Hepatocyte (in vitro differentiated cells): ENCODE measurements at regions not wholly inside any gene's neighbourhood (a gene's known extent, or its start where the extent isn't known, plus 50 kb on each side); places are given as distances from the start of the nearest gene placed in this dataset.

Experiments used
- DNase-seq: peaks from one replicate; pipeline ENCODE4 v3.0.0-alpha.2; 2016; ENCODE audit warnings: low spot score
- H2AFZ ChIP-seq: fragments of 200-600 bp; sonication (generic); 2 replicates; pipeline ENCODE4 v1.6.0; 2016; ENCODE audit warnings: antibody characterized with exemption, mild to moderate bottlenecking
- H3K27ac ChIP-seq: fragments of 200-600 bp; sonication (generic); 2 replicates; pipeline ENCODE4 v1.5.1; 2016; ENCODE audit warnings: mild to moderate bottlenecking
- H3K27me3 ChIP-seq: fragments of 200-600 bp; sonication (generic); 2 replicates; pipeline ENCODE4 v1.6.1; 2016
- H3K36me3 ChIP-seq: fragments of 200-600 bp; sonication (generic); replicated peaks from 2 replicates; pipeline ENCODE4 v1.5.1; 2016; ENCODE audit warnings: low read depth; ENCODE audit not compliant: insufficient read depth
- H3K4me1 ChIP-seq: fragments of 200-600 bp; sonication (generic); 2 replicates; pipeline ENCODE4 v1.5.1; 2016; ENCODE audit warnings: mild to moderate bottlenecking, moderate library complexity; ENCODE audit not compliant: insufficient read depth
- H3K4me2 ChIP-seq: fragments of 200-600 bp; sonication (generic); 2 replicates; pipeline ENCODE4 v1.6.0; 2016
- H3K4me3 ChIP-seq: fragments of 200-600 bp; sonication (generic); 2 replicates; pipeline ENCODE4 v1.5.1; 2016; ENCODE audit warnings: mild to moderate bottlenecking
- H3K79me2 ChIP-seq: fragments of 200-600 bp; sonication (generic); 2 replicates; pipeline ENCODE4 v1.6.0; 2017; ENCODE audit warnings: mild to moderate bottlenecking
- H3K9me2 ChIP-seq: fragments of 200-600 bp; sonication (generic); replicated peaks from 2 replicates; pipeline ENCODE4 v1.6.0; 2017; ENCODE audit warnings: mild to moderate bottlenecking; ENCODE audit not compliant: insufficient read depth
- H3K9me3 ChIP-seq: fragments of 200-600 bp; sonication (generic); 2 replicates; pipeline ENCODE4 v1.5.1; 2016; ENCODE audit warnings: low read depth, mild to moderate bottlenecking
- H4K20me1 ChIP-seq: fragments of 200-600 bp; sonication (generic); 2 replicates; pipeline ENCODE4 v1.6.0; 2016; ENCODE audit warnings: mild to moderate bottlenecking; ENCODE audit not compliant: insufficient read depth, poor library complexity, severe bottlenecking
- CTCF ChIP-seq: fragments of 200-600 bp; sonication (generic); IDR thresholded peaks from 2 replicates; pipeline ENCODE4 v1.5.1; 2016; ENCODE audit warnings: antibody characterized with exemption, mild to moderate bottlenecking; ENCODE audit not compliant: poor library complexity
- EZH2 ChIP-seq: fragments of 200-600 bp; sonication (generic); IDR thresholded peaks from 2 replicates; pipeline ENCODE4 v1.6.1; 2016; ENCODE audit warnings: antibody characterized with exemption, mild to moderate bottlenecking, borderline replicate concordance
- EZH2phosphoT487 ChIP-seq: fragments of 200-600 bp; sonication (generic); IDR thresholded peaks from one replicate; pipeline ENCODE4 v1.6.1; 2018; ENCODE audit warnings: antibody characterized with exemption, mild to moderate bottlenecking, low read depth, moderate library complexity; ENCODE audit not compliant: unreplicated experiment, severe bottlenecking
- WGBS: methylation state at CpG from one replicate; pipeline ENCODE4 v1.1.6; 2016; ENCODE audit warnings: low lambda C conversion rate; ENCODE audit errors: missing lambda C conversion rate; 5-methylcytosine and 5-hydroxymethylcytosine counted together

GRCh38 chr10:20677340-20677739 lies 219.8 kb downstream of the NEBL start:
- H3K27me3 ChIP-seq, result no peaks in the 10 kb centered on the region
- 39% methylated on average over 5 of the region's 5 CpGs for WGBS
- H3K27ac ChIP-seq, result no peak overlapping the region
- H3K79me2 ChIP-seq, result no peaks in the 10 kb centered on the region
- H3K4me3 ChIP-seq, result no peak overlapping the region
- no peak for TF ChIP-seq CTCF
- no peak for TF ChIP-seq EZH2phosphoT487
- no peak for TF ChIP-seq EZH2
- H3K4me1 ChIP-seq, result peaks cover 5% of the 10 kb centered on the region
- no peaks in the 10 kb centered on the region for H4K20me1 ChIP-seq
- H3K9me2 ChIP-seq, result no peaks in the 10 kb centered on the region
- H3K36me3 ChIP-seq, result no peaks in the 10 kb centered on the region
- H3K4me2 ChIP-seq, result no peak overlapping the region
- H3K9me3 ChIP-seq, result no peaks in the 10 kb centered on the region
- H2AFZ ChIP-seq, result no peak overlapping the region
- DNase-seq, result no peak

- H3K27ac ChIP-seq, result no peak overlapping the region
These were observed 222.2 kb downstream of the NEBL start for GRCh38 chr10:20674926-20675325.

GRCh38 chr10:20673175-20673574 lies 223.9 kb downstream of the NEBL start:
- no peak for DNase-seq

More at GRCh38 chr10:20674926-20675325, 222.2 kb downstream of the NEBL start:
- H3K4me3 ChIP-seq, result no peak overlapping the region
- no peak for DNase-seq
- no peaks in the 10 kb centered on the region for H3K27me3 ChIP-seq
- peaks cover 5% of the 10 kb centered on the region for H3K4me1 ChIP-seq
- no peaks in the 10 kb centered on the region for H3K9me2 ChIP-seq
- H4K20me1 ChIP-seq, result no peaks in the 10 kb centered on the region
- no peaks in the 10 kb centered on the region for H3K36me3 ChIP-seq
- H3K9me3 ChIP-seq, result no peaks in the 10 kb centered on the region
- 21% methylated on average over 1 of the region's 1 CpG for WGBS
- H3K4me2 ChIP-seq, result no peak overlapping the region
- no peak overlapping the region for H2AFZ ChIP-seq
- TF ChIP-seq EZH2phosphoT487, result no peak
- no peak for TF ChIP-seq CTCF
- TF ChIP-seq EZH2, result no peak
- H3K79me2 ChIP-seq, result no peaks in the 10 kb centered on the region

More at GRCh38 chr10:20673175-20673574, 223.9 kb downstream of the NEBL start:
- H3K4me1 ChIP-seq, result peaks cover 5% of the 10 kb centered on the region
- TF ChIP-seq CTCF, result no peak
- no peak for TF ChIP-seq EZH2phosphoT487
- no peak for TF ChIP-seq EZH2
- H3K36me3 ChIP-seq, result no peaks in the 10 kb centered on the region
- no peak overlapping the region for H2AFZ ChIP-seq
- no peak overlapping the region for H3K27ac ChIP-seq
- H4K20me1 ChIP-seq, result no peaks in the 10 kb centered on the region
- H3K27me3 ChIP-seq, result no peaks in the 10 kb centered on the region
- no peaks in the 10 kb centered on the region for H3K9me3 ChIP-seq
- H3K9me2 ChIP-seq, result no peaks in the 10 kb centered on the region
- WGBS, result 64% methylated on average over 4 of the region's 4 CpGs
- no peak overlapping the region for H3K4me2 ChIP-seq
- H3K4me3 ChIP-seq, result no peak overlapping the region
- no peaks in the 10 kb centered on the region for H3K79me2 ChIP-seq
